GM19043 (cell line): ENCODE measurements at regions not wholly inside any gene's neighbourhood (a gene's known extent, or its start where the extent isn't known, plus 50 kb on each side); places are given as distances from the start of the nearest gene placed in this dataset.

ENCODE experiments used
- ATAC-seq: cut with Tn5 transposase; IDR thresholded peaks from one replicate; pipeline ENCODE4 v1.9.1; 2021; ENCODE audit warnings: low read depth; ENCODE audit not compliant: unreplicated experiment

DNA sequence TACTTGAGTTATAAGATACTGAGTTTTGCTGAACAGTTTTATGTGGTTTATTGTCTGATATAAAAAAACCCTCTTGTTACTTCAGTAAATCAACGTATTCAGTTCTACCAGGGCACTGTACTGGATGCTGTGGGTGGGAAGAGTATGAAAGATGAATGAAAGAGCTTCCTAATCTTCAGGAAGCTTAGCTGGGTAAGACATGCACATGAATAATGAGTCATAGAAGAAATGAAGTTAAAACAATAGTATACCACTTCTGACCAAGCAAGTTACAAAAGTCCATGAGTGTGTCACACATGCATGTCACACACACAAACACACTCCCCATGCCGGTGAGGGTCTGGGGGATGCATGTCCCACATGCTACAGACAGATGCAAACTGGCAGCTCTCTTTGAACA is 105.9 kb downstream of the SIPA1L2 start:
- ATAC-seq, result no peak

DNA sequence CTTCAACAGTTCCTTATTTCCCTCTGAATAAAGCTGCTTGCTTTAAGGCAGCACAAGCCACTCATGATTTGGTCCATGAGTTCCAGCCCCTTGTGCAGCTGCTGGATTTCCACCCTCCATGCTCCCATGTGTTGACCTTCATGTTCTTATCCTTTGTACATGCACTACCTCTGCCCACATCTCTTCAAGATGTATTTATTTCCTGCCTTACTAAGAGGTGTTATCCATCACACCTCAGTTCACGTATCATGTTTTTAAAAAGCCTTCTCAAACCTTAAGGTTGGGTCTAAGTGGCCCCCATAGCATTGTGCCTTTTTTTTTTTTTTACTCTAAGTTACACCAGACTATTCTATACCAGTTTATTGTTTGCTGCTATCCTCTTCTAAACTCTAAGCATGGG is 107.7 kb downstream of the SIPA1L2 start:
- no peak for ATAC-seq

DNA sequence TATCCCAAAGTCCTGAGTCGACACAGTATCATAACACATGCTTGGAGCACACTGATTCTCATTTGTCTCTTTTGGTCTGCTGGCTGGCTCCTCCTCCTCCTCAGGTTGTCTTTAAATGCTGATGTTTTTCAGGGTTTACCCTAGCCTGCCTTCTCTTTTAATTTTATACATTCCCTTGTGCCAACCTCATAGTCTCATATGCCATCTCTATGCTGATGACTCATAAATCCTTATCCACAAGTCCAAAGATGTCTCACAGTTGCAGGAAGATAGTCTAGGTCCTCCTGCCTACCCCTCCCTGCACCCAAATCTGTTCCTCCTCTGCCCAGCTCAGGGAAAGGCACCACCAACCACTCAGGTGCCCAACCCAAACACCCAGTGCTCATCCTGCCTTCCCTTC is 108.3 kb downstream of the SIPA1L2 start:
- ATAC-seq, result no peak

DNA sequence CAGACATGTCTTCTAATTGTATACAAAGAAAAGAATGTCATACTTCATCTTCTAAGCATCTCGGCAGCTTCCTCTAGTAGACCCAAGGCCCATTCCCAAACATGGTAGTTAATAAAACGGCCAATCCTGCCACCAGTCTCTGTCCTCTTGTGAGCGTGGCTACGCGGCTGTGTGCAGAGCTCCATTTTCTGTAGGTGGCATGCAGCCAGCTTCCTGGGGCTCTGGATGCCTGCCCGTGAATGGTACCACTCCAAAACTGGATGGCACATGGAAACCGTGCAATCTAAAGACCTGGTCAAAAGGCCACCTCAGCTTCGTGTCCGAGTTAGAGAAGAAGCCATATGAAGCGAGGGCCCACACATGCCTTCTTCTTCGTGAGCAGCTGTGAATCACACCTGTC is 110.7 kb downstream of the SIPA1L2 start:
- no peak for ATAC-seq

DNA sequence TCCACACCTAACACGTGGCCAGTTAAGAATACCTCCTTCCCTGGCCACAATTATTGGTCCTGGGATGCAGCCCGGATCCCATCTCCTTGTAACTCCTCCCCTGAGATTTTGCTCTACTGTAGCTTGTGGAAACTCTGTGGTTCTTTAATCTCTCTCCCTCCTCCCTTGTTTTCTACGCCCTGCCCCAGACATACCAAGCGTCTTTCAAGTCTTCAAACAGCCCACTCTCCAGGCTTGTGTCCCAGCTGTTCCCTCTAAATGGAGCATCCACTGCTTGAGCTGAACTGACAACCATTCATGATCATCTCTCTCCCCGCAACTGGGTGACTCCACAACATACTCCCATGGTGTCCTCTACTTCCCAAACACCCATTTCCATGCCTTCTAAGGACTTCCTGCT is 111.6 kb downstream of the SIPA1L2 start:
- ATAC-seq, result no peak

DNA sequence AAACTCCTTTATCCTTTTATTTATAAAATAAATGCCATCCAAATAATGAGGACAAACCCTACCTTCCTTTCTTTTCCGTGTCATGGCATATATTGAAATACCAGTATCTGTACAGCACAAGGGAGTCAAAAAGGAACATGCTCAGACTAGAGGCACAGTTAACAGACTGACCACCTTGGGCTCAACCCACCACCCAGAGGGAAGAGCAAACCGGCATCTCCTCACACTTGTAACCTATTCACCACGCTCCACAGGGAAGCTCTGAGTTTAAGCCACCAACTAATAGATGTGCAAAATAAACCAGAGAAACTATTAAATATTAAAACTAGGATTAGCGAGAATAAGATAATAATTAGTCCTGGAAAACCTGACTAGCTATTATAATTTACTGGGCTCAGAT is 112.7 kb downstream of the SIPA1L2 start:
- no peak for ATAC-seq

DNA sequence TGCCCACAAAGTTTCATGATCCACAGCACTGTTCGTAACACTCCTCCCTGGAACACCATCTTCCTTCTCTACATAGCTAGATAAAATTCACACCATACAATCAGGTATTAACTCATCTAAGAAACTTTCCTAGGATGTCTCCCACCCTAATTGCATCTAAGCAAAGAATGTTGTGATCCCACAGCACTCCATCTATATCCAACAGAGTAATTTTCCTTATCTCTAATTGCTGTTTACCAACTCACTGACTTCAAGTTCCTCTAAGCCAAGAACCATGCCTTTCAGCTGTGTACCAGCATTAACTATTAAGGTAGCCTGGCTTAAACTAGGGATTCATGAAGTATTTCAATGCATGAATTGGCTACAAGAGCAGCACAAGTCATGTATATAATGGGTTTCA is 114.2 kb downstream of the SIPA1L2 start:
- ATAC-seq, result no peak

DNA sequence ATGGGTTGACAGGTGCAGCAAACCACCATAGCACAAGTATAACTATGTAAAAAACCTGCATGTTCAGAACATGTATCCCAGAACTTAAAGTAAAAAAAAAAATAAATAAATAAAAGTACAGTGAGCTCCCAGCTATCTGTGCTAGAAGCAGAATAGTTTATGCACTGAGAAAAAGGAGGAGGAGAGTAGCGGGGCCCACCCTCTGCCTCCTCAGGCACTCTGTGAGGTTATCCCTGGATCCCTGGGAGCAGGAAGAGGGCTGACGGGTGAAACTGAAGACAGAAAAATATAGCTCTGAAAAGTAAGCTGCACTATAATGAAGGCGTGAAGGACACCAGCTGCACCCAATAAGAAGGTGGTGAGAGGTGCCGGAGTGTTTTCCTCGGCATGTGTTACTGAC is 117.2 kb downstream of the SIPA1L2 start:
- no peak for ATAC-seq

DNA sequence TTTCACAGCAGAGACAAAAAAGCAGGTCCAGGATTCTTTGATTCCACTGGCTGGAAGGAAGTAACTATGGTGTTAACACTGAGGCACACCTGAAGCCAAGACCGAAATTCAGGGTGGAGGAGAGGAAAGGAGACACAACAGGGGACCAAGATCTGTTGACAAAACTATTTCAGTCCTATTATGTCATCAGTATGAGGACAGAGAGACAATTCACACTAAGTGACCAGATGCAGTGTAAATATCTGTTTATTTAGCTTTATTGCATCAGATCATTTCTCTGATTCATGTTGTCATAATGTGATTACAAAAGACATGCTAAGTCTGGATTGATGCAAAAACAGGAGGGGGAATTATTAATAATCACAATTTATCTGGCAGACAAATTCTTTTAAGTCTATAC is 118.8 kb downstream of the SIPA1L2 start:
- ATAC-seq, result no peak

DNA sequence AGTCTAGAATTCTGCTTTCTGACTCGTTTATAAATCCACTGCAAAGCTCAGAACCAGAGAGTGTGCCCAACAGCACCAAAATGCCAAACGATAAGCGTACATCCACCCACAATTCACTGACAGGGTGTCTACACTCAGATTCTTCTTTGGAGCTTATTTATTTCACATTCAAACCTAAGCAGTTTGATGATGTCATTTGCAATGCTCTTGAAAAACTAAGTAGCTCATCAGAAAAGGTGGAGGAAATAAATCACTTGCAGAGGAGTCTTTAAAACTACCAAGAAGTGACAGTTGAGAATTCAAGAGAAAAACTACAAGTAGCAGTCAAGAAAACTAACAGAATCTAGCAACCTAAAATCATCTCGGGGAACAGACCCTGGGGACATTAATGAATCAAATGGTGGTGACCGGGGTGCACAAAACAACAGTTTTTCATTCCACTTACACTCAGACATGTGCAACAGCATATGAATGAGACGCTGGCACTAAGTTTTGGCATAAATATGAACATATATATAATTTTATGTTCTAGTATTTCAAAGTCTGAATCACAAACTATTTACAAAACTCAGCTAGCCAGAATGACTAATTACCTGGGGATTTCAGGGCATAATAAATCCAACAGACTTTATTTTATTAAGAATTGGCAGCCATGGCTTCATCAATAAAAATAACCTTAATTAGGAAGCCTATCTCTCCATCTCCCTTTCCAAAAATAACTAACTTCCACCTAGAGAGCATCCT is 119.4 kb downstream of the SIPA1L2 start:
- ATAC-seq, result no peak

DNA sequence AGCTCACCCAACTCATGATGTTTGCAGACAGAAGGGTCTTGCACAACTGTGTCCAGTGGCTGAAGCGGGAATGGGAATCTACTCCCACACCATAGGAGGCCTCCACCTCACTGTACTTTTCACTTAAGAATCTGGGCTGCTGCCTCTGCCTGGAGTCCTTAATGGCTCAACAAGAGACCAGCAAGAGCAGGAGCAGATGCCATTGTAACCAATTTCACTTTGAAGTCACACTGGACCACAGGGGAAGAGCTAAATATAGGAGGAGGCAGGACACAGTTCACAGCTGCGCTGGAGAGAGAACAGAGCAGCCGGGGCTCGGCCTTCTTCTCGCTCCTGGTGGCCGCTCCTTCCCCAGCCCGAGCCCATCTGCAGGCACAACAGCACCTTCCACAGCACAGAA is 120.4 kb downstream of the SIPA1L2 start:
- no peak for ATAC-seq

DNA sequence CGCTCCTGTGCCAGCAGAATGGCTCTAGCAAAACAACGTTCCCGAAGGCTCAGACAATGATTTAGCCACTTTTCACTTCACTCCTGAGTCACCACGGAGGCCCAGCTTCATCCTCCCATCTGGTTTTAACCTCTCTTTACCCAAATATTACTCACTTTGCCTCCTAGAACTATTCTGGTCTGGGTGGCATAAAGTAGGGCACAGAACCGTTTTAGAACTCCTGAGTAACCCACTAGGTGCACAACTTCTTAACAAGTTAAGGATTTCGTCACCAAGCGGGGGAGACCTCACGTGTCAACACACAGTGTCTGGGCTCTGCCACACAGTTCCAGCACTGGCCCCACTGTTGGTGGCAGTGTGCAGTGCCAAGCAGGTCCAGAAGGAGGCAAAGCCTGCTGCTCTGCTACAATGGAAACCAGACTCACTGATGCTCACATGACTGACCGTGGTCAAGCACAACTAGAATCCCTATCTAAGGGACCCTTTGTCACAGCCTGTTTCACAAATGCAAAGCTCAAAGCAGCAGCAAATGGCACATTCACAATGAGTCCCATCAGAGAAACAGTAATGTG is 121.7 kb downstream of the SIPA1L2 start:
- ATAC-seq, result no peak

DNA sequence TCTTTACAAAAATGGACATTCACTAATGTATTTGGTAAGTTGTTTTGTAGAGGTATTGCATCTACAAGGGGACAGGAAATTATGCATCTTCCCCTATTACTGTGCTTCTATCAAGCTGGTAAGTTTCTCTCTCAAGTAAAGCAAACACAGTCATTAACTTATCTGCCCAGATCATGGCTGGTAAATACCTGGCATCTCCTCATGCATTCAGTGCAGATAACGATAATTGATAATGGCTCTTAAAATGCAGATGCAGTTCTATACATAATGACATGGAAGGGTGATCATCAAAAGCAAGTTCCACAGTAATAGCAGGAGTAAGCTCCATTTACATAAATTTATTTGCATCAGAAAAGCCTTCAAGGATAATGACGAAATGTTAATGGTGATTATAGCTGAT is 122.4 kb downstream of the SIPA1L2 start:
- ATAC-seq, result no peak

DNA sequence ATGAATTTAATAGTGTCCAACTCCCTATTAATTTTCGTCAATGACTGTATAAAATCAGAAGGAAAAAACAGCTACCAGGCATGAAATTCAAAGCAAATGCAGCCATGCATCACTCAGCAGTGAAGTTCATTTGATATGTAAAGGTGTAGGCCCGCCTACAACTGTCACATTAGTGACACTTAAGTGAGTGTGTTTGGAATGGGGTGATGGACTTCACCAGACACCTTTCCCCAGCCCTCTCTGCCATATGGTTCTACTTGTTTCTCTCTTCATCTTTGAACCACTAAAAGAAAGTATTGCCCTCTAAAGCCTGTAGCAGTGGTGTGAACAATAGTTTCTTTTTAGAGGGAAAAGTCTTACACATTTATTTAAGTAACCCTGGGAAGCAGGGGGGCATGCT is 124.0 kb downstream of the SIPA1L2 start:
- no peak for ATAC-seq

DNA sequence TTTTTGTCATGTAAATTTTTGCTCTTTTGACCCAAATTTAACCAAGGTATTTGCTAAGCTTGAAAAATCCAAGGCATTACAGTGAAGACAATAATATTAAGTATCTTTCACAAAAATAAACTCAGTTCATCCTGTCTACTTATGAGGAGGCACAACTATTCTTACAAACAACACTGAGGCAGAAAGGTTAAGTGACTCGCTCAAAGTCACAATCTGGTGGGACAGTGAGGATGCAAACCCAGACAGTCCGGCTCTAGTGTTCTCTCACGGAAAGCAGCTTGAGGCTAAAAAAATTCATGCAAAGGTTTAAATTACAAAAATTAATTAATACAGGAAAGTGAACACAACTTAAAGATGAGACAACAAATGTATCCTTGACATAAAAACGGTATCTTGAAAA is 125.3 kb downstream of the SIPA1L2 start:
- no peak for ATAC-seq

DNA sequence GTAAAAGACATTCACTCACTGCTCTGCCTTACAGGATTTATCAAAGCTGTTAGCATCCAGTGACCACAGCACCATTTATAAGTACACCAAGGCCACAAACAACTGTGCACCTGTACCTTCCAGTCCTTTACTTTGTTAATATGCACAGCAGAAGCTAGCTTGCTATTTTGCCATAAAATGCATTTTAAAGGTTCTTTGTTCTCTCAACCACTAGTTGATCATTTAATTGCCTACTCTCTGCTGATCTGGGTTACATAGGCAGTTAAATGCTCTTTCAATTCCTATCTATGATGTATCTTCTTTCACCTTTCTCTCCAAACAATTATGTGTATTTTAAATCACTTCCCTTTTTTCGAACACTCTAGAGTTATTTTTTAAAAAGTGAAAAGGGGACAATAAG is 126.4 kb downstream of the SIPA1L2 start:
- ATAC-seq, result no peak

DNA sequence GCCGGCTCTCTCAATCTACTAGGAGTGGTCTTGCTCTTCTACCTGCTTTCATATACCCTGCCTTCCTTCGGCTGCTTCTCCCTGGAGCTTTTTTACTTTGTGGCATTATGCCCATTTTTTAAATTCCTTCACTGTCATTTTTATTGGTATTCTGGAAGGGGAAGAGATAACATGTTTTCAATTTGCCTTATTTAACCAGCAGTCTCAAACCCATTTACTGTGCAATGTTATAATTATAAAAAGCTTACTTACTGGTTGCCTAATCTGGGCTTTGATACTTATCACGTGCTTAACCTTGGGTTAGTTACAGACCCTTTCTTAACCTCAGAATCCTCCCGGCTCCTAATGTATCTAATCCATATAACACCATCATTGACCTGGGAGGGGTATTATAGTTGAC is 128.1 kb downstream of the SIPA1L2 start:
- ATAC-seq, result no peak

DNA sequence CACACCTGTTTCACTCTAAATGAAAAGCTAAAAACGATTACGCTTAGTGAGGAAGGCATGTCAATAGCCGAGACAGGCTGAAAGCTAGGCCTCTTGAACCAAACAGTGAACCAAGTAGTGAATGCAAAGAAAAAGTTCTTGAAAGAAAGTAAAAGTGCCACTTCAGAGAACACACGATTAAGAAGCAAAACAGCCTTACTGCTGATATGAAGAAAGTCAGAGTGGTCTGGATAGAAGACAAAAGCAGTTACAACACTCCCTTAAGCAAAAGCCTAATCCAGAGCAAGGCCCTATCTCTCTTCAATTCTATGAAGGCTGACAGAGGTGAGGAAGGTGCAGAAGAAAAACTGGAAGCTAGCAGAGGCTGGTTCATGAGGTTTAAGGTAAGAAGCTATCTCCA is 130.7 kb downstream of the SIPA1L2 start:
- no peak for ATAC-seq

DNA sequence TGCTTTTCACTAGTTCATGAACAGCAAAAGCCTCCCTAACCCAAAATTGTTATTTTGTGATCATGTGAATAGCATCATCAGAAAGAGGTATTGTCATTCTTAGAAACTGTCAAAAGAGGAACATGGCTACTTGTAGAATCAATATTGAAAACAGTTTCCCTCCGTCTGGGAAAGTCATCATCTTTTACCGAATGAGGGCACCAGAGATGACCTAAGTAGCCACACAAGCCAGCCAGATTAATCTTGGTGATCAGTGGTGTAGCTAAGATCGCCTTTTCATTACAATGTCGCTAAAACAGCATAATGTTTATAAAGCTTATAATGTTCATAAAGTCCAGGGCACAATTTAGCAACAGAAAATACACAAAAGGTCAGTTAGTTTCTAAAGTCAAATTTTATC is 136.1 kb downstream of the SIPA1L2 start:
- ATAC-seq, result no peak

DNA sequence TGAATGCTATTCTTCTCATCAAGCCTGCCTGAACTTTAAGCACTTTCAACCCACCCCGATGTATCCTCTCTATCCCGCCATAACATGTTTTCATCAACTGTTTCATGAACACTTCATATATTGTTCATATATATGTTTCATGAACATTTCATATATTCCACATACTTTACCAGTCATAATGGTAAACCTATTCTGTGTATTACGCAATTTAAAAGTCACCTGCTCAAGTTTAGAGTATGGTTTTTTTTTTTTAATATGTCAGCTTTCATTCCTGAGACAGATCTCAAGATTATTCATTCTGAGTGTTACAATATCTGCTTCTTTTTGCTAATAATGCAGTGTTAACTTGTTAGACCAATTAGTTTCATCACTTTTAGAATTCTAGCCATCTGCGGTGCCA is 140.7 kb downstream of the SIPA1L2 start:
- ATAC-seq, result no peak

DNA sequence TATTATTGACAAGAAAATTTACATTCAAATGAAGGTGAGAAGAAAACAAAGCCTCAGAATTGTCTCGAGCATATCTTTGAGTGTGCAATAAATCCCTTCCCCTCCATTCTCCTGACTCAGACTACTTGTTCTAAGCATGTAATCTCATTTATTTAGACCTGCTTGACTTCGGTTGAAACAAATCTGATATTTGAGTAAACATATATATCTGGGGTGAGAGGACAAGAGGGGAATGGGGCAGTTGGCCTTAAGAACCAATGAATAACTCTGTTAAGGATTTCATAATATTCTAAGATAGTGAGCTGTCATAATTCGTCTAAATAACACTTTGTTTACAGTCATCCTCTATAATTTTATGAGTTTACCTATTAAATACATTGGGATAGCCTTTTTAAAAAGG is 142.7 kb downstream of the SIPA1L2 start:
- no peak for ATAC-seq

DNA sequence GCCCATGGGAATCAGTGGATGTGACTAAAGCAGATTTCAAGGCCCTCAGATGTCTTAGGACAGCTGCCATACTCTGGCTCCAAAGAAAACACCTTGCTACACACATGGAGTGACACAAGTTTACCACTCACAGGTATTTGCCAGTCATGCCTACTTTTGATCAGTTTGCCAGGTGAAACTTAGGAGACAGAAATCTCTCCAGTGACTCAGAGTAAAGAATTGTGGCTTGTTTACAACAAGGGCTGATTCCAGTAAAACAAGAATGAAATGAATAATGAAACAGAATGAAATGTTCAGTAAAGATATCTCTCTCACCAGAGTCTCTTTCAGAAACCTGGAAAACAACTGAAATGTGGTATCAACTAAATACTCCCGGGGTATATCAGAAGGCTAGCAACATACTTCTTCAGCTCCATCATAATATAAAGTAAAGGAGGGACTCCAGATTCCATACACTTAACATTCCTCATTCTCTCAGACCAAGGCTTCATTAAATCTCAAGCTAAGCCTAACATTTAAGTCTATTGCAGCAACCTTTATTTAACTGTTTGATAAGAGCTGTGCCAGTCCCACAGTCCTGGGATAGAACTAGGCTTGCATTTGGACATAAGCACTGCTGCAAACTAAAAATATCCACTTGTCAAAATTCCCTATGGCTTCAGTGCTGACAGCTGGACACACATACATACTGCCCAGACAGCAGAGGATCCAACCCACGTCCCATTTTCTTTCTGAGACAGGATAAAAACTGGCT is 143.3 kb downstream of the SIPA1L2 start:
- ATAC-seq, result no peak
